ENCODE measurements at regions not wholly inside any gene's neighbourhood (a gene's known extent, or its start where the extent isn't known, plus 50 kb on each side); places are given as distances from the start of the nearest gene placed in this dataset.

- Histone ChIP-seq H3K36me3 (ENCODE audit: control insufficient read depth, insufficient read depth, low read length) (no peaks in the 10 kb centered on the region), H3K4me1 (ENCODE audit: control insufficient read depth, insufficient read depth, low read length) (no peaks in the 10 kb centered on the region), H3K27me3 (ENCODE audit: control insufficient read depth, insufficient read depth, low read length) (no peaks in the 10 kb centered on the region), H3K9me3 (ENCODE audit: control insufficient read depth, insufficient read depth, low read depth, low read length) (no peaks in the 10 kb centered on the region; the same call in 1 of the 2 replicates), H3K27ac (ENCODE audit: low read length) (no peak overlapping the region), H3K4me3 (ENCODE audit: low read depth in 2 of 2, low read length in 2 of 2) (no peak overlapping the region)
- no TSS peak for BruUV-seq (replicated peaks)
- ChIA-PET CTCF (no interaction called here), POLR2A (no interaction called here)
- TF ChIP-seq REST (IDR thresholded peaks at IDR 0.05; ENCODE audit: insufficient read depth in 1 of 2, low read depth in 2 of 2, low read length in 1 of 2) (no peak), CTCF (IDR thresholded peaks at IDR 0.05) (no peak), SIN3A (IDR thresholded peaks at IDR 0.05; ENCODE audit: borderline replicate concordance, insufficient read depth, low read depth, low read length) (no peak), TCF7L2 (IDR thresholded peaks at IDR 0.05; ENCODE audit: low read depth, low read length) (no peak), POLR2AphosphoS5 (IDR thresholded peaks at IDR 0.05; ENCODE audit: low read depth, low read length) (no peak)
- in situ Hi-C loops (cut with HindIII; ENCODE audit: low pct_unique_long_range_greater_than_20kb, low sequenced_read_pairs) (no loop called here), intact Hi-C loops (cut with micrococcal nuclease; ENCODE audit: unreplicated experiment) (no loop called here)
- no peak for ATAC-seq
- no peak for DNase-seq (ENCODE audit: low read depth, low spot score)
Measured at GRCh38 chr11:92678008-92678611, 291.3 kb upstream of the MTNR1B start.

- no peaks in the 10 kb centered on the region for H3K27me3 ChIP-seq (ENCODE audit: control insufficient read depth, insufficient read depth, low read length)
- no peak for DNase-seq (ENCODE audit: low read depth, low spot score)
- no peaks in the 10 kb centered on the region; the same call in 1 of the 2 replicates for H3K9me3 ChIP-seq (ENCODE audit: control insufficient read depth, insufficient read depth, low read depth, low read length)
- BruUV-seq (replicated peaks): no TSS peak
- no peak for TF ChIP-seq REST (IDR thresholded peaks at IDR 0.05; ENCODE audit: insufficient read depth in 1 of 2, low read depth in 2 of 2, low read length in 1 of 2)
- TF ChIP-seq SIN3A (IDR thresholded peaks at IDR 0.05; ENCODE audit: borderline replicate concordance, insufficient read depth, low read depth, low read length): no peak
- TF ChIP-seq CTCF (IDR thresholded peaks at IDR 0.05): no peak
- TF ChIP-seq POLR2AphosphoS5 (IDR thresholded peaks at IDR 0.05; ENCODE audit: low read depth, low read length): no peak
- no peak for TF ChIP-seq TCF7L2 (IDR thresholded peaks at IDR 0.05; ENCODE audit: low read depth, low read length)
- CTCF ChIA-PET: no interaction called here
- H3K27ac ChIP-seq (ENCODE audit: low read length): no peak overlapping the region
- intact Hi-C loops (cut with micrococcal nuclease; ENCODE audit: unreplicated experiment): no loop called here
- no peaks in the 10 kb centered on the region for H3K4me1 ChIP-seq (ENCODE audit: control insufficient read depth, insufficient read depth, low read length)
- POLR2A ChIA-PET: interaction anchor here (0.6 kb wide), 1 partner anchor 1265 kb away, joined by 4 read pairs; no protein-coding TSS in a partner anchor
- H3K36me3 ChIP-seq (ENCODE audit: control insufficient read depth, insufficient read depth, low read length): no peaks in the 10 kb centered on the region
- in situ Hi-C loops (cut with HindIII; ENCODE audit: low pct_unique_long_range_greater_than_20kb, low sequenced_read_pairs): no loop called here
- ATAC-seq: no peak
- H3K4me3 ChIP-seq (ENCODE audit: low read depth in 2 of 2, low read length in 2 of 2): no peak overlapping the region
Measured at GRCh38 chr11:92681586-92681985, 287.9 kb upstream of the MTNR1B start.

Data from Panc1 (cell line).